ENCODE measurements at regions not wholly inside any gene's neighbourhood (a gene's known extent, or its start where the extent isn't known, plus 50 kb on each side); places are given as distances from the start of the nearest gene placed in this dataset.
A peak's percentile ranks its signal among the peaks of the same experiment; 100 is the strongest.

DNA sequence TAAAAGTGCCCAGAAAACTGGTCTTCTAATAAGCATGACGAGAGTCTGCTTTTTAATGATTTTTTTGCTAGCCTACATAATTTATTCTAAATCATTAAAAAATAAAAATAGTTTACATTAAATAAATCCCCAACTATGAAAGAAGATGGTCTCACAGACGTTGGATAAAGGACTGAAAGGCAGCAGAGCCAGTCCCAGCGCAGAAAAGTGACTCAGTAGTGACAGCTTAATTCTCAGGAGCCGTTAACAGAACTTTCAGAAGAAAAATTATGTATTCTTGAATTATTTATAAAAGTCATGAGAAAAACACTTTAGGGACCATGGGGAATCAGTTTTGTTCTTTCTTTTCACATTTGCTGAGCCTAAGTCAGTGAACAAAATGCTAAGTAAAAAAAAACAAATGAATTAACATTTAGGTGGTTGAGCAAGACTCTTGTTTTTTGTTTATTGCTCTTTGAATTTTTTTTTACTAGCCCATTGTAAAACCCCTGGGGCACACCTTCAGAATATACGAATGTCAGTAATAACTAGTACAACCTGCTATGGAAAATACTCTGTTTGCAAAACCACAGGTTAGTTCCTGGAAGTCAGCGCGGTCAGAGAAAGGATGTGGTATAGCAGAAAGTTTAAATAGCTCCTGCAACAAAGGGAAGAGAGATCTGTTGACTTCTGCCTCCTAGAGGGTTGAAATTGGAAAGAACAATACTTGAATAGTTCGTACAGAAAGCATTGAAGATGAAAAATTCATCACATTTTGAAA, 50.4 kb upstream of the CCDC160 start:
- Histone ChIP-seq H3K36me3 (no peaks in the 10 kb centered on the region), H3K27me3 (peaks cover 0 to 19% (median 0%) of the 10 kb centered on the region in 4 donors), H3K9me3 (no peaks in the 10 kb centered on the region), H3K4me3 (no peak overlapping the region), H3K27ac (no peak overlapping the region), H3K4me1 (no peaks in the 10 kb centered on the region)
- DNase-seq (no peak), FAIRE-seq (peak; percentile 53), ATAC-seq (no peak)
- intact Hi-C loops (cut with DNase I): no loop called here
- TF ChIP-seq, protein P1, sequence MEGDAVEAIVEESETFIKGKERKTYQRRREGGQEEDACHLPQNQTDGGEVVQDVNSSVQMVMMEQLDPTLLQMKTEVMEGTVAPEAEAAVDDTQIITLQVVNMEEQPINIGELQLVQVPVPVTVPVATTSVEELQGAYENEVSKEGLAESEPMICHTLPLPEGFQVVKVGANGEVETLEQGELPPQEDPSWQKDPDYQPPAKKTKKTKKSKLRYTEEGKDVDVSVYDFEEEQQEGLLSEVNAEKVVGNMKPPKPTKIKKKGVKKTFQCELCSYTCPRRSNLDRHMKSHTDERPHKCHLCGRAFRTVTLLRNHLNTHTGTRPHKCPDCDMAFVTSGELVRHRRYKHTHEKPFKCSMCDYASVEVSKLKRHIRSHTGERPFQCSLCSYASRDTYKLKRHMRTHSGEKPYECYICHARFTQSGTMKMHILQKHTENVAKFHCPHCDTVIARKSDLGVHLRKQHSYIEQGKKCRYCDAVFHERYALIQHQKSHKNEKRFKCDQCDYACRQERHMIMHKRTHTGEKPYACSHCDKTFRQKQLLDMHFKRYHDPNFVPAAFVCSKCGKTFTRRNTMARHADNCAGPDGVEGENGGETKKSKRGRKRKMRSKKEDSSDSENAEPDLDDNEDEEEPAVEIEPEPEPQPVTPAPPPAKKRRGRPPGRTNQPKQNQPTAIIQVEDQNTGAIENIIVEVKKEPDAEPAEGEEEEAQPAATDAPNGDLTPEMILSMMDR (IDR thresholded peaks at IDR 0.05): no peak
- 42 to 63% methylated on average over 8 of the region's 8 CpGs for WGBS, 2 donors
